ENCODE measurements at regions not wholly inside any gene's neighbourhood (a gene's known extent, or its start where the extent isn't known, plus 50 kb on each side); places are given as distances from the start of the nearest gene placed in this dataset.

GRCh38 chr2:118658596-118659198 is 188.8 kb downstream of the EN1 start:
- no peaks in the 10 kb centered on the region for H3K9me3 ChIP-seq (ENCODE audit: control insufficient read depth, low read length)
- no peak overlapping the region for H3K27ac ChIP-seq (ENCODE audit: low read length, poor library complexity, severe bottlenecking)
- H3K14ac ChIP-seq (ENCODE audit: low read length in 2 of 2): no peak overlapping the region
- no peak overlapping the region for H2AFZ ChIP-seq (ENCODE audit: low read depth, low read length)
- 68% methylated on average over 2 of the region's 3 CpGs for WGBS
- no peak overlapping the region for H2BK12ac ChIP-seq (ENCODE audit: low read length in 2 of 2)
- H2BK120ac ChIP-seq (ENCODE audit: low read depth, low read length): no peak overlapping the region
- H3K79me1 ChIP-seq (replicated peaks; ENCODE audit: low read length, poor library complexity, severe bottlenecking): no peaks in the 10 kb centered on the region
- no peaks in the 10 kb centered on the region for H3K27me3 ChIP-seq (ENCODE audit: control insufficient read depth in 1 of 2, insufficient read depth in 1 of 2, low read length in 2 of 2)
- H4K91ac ChIP-seq (ENCODE audit: low read length): no peak overlapping the region
- DNase-seq: no peak
- no peak overlapping the region for H4K8ac ChIP-seq (ENCODE audit: low read length)
- H3K36me3 ChIP-seq (ENCODE audit: control insufficient read depth in 1 of 2, insufficient read depth in 2 of 2, low read depth in 1 of 2, low read length in 2 of 2): no peaks in the 10 kb centered on the region
- H3K4me2 ChIP-seq (ENCODE audit: low read length, poor library complexity, severe bottlenecking): no peak overlapping the region
- no peak overlapping the region for H3K4me3 ChIP-seq (ENCODE audit: insufficient read depth in 1 of 2, low read depth in 1 of 2, low read length in 2 of 2)
- no peaks in the 10 kb centered on the region for H3K4me1 ChIP-seq (ENCODE audit: control insufficient read depth, insufficient read depth, low read depth, low read length)
- H2BK15ac ChIP-seq (ENCODE audit: low read depth, poor library complexity, severe bottlenecking): no peak overlapping the region
- no peak overlapping the region for H3K18ac ChIP-seq (ENCODE audit: low read depth in 1 of 2, low read length in 2 of 2)
- no peak overlapping the region for H3K23ac ChIP-seq (ENCODE audit: low read length in 2 of 2)
- no peak overlapping the region for H2AK5ac ChIP-seq (ENCODE audit: low read length, severe bottlenecking)
- no peak overlapping the region for H3K4ac ChIP-seq (ENCODE audit: low read depth in 1 of 2, low read length in 2 of 2)
- H2BK5ac ChIP-seq (ENCODE audit: low read depth, low read length, poor library complexity, severe bottlenecking): no peak overlapping the region
- H3K9ac ChIP-seq (ENCODE audit: low read length): no peak overlapping the region

- Histone ChIP-seq H3K23ac (ENCODE audit: low read length in 2 of 2) (no peak overlapping the region), H3K18ac (ENCODE audit: low read depth in 1 of 2, low read length in 2 of 2) (no peak overlapping the region), H2BK12ac (ENCODE audit: low read length in 2 of 2) (no peak overlapping the region), H3K27me3 (ENCODE audit: control insufficient read depth in 1 of 2, insufficient read depth in 1 of 2, low read length in 2 of 2) (no peaks in the 10 kb centered on the region), H2BK120ac (ENCODE audit: low read depth, low read length) (no peak overlapping the region), H2AK5ac (ENCODE audit: low read length, severe bottlenecking) (no peak overlapping the region), H3K27ac (ENCODE audit: low read length, poor library complexity, severe bottlenecking) (no peak overlapping the region), H3K9me3 (ENCODE audit: control insufficient read depth, low read length) (no peaks in the 10 kb centered on the region), H2BK5ac (ENCODE audit: low read depth, low read length, poor library complexity, severe bottlenecking) (no peak overlapping the region), H3K4me2 (ENCODE audit: low read length, poor library complexity, severe bottlenecking) (no peak overlapping the region), H3K4me1 (ENCODE audit: control insufficient read depth, insufficient read depth, low read depth, low read length) (no peaks in the 10 kb centered on the region), H2BK15ac (ENCODE audit: low read depth, poor library complexity, severe bottlenecking) (no peak overlapping the region), H3K4me3 (ENCODE audit: insufficient read depth in 1 of 2, low read depth in 1 of 2, low read length in 2 of 2) (no peak overlapping the region), H3K14ac (ENCODE audit: low read length in 2 of 2) (no peak overlapping the region), H3K9ac (ENCODE audit: low read length) (no peak overlapping the region), H2AFZ (ENCODE audit: low read depth, low read length) (no peak overlapping the region), H3K4ac (ENCODE audit: low read depth in 1 of 2, low read length in 2 of 2) (no peak overlapping the region), H3K79me1 (replicated peaks; ENCODE audit: low read length, poor library complexity, severe bottlenecking) (no peaks in the 10 kb centered on the region), H3K36me3 (ENCODE audit: control insufficient read depth in 1 of 2, insufficient read depth in 2 of 2, low read depth in 1 of 2, low read length in 2 of 2) (no peaks in the 10 kb centered on the region), H4K8ac (ENCODE audit: low read length) (no peak overlapping the region), H4K91ac (ENCODE audit: low read length) (no peak overlapping the region)
- no peak for DNase-seq
- 81% methylated on average over 2 of the region's 2 CpGs for WGBS
Observed at GRCh38 chr2:118657466-118657865, 190.0 kb downstream of the EN1 start.

- H3K18ac ChIP-seq (ENCODE audit: low read depth in 1 of 2, low read length in 2 of 2): no peak overlapping the region
- no peak overlapping the region for H4K8ac ChIP-seq (ENCODE audit: low read length)
- no peak overlapping the region for H2AK5ac ChIP-seq (ENCODE audit: low read length, severe bottlenecking)
- no peaks in the 10 kb centered on the region for H3K79me1 ChIP-seq (replicated peaks; ENCODE audit: low read length, poor library complexity, severe bottlenecking)
- H3K4me3 ChIP-seq (ENCODE audit: insufficient read depth in 1 of 2, low read depth in 1 of 2, low read length in 2 of 2): no peak overlapping the region
- H3K14ac ChIP-seq (ENCODE audit: low read length in 2 of 2): no peak overlapping the region
- no peak overlapping the region for H2BK5ac ChIP-seq (ENCODE audit: low read depth, low read length, poor library complexity, severe bottlenecking)
- H4K91ac ChIP-seq (ENCODE audit: low read length): no peak overlapping the region
- H3K23ac ChIP-seq (ENCODE audit: low read length in 2 of 2): no peak overlapping the region
- no peak for DNase-seq
- H3K4ac ChIP-seq (ENCODE audit: low read depth in 1 of 2, low read length in 2 of 2): no peak overlapping the region
- no peak overlapping the region for H3K27ac ChIP-seq (ENCODE audit: low read length, poor library complexity, severe bottlenecking)
- no peak overlapping the region for H2BK15ac ChIP-seq (ENCODE audit: low read depth, poor library complexity, severe bottlenecking)
- H2BK120ac ChIP-seq (ENCODE audit: low read depth, low read length): no peak overlapping the region
- no peak overlapping the region for H3K9ac ChIP-seq (ENCODE audit: low read length)
- H3K9me3 ChIP-seq (ENCODE audit: control insufficient read depth, low read length): peaks cover 20% of the 10 kb centered on the region
- no peak overlapping the region for H2BK12ac ChIP-seq (ENCODE audit: low read length in 2 of 2)
- no peaks in the 10 kb centered on the region for H3K27me3 ChIP-seq (ENCODE audit: control insufficient read depth in 1 of 2, insufficient read depth in 1 of 2, low read length in 2 of 2)
- H3K36me3 ChIP-seq (ENCODE audit: control insufficient read depth in 1 of 2, insufficient read depth in 2 of 2, low read depth in 1 of 2, low read length in 2 of 2): no peaks in the 10 kb centered on the region
- no peak overlapping the region for H2AFZ ChIP-seq (ENCODE audit: low read depth, low read length)
- H3K4me1 ChIP-seq (ENCODE audit: control insufficient read depth, insufficient read depth, low read depth, low read length): no peaks in the 10 kb centered on the region
- WGBS: 80% methylated on average over 1 of the region's 1 CpG
- no peak overlapping the region for H3K4me2 ChIP-seq (ENCODE audit: low read length, poor library complexity, severe bottlenecking)
Observed at GRCh38 chr2:118654945-118655344, 192.5 kb downstream of the EN1 start.

- Histone ChIP-seq H2BK15ac (ENCODE audit: low read depth, poor library complexity, severe bottlenecking) (no peak overlapping the region), H3K18ac (ENCODE audit: low read depth in 1 of 2, low read length in 2 of 2) (no peak overlapping the region), H3K9ac (ENCODE audit: low read length) (no peak overlapping the region), H3K4ac (ENCODE audit: low read depth in 1 of 2, low read length in 2 of 2) (no peak overlapping the region), H2BK5ac (ENCODE audit: low read depth, low read length, poor library complexity, severe bottlenecking) (no peak overlapping the region), H3K27ac (ENCODE audit: low read length, poor library complexity, severe bottlenecking) (no peak overlapping the region), H3K9me3 (ENCODE audit: control insufficient read depth, low read length) (peaks cover 23% of the 10 kb centered on the region), H2AFZ (ENCODE audit: low read depth, low read length) (no peak overlapping the region), H4K91ac (ENCODE audit: low read length) (no peak overlapping the region), H3K4me1 (ENCODE audit: control insufficient read depth, insufficient read depth, low read depth, low read length) (no peaks in the 10 kb centered on the region), H3K23ac (ENCODE audit: low read length in 2 of 2) (no peak overlapping the region), H4K8ac (ENCODE audit: low read length) (no peak overlapping the region), H2AK5ac (ENCODE audit: low read length, severe bottlenecking) (no peak overlapping the region), H3K14ac (ENCODE audit: low read length in 2 of 2) (no peak overlapping the region), H2BK12ac (ENCODE audit: low read length in 2 of 2) (no peak overlapping the region), H3K4me3 (ENCODE audit: insufficient read depth in 1 of 2, low read depth in 1 of 2, low read length in 2 of 2) (no peak overlapping the region), H2BK120ac (ENCODE audit: low read depth, low read length) (no peak overlapping the region), H3K4me2 (ENCODE audit: low read length, poor library complexity, severe bottlenecking) (no peak overlapping the region), H3K27me3 (ENCODE audit: control insufficient read depth in 1 of 2, insufficient read depth in 1 of 2, low read length in 2 of 2) (no peaks in the 10 kb centered on the region), H3K36me3 (ENCODE audit: control insufficient read depth in 1 of 2, insufficient read depth in 2 of 2, low read depth in 1 of 2, low read length in 2 of 2) (no peaks in the 10 kb centered on the region), H3K79me1 (replicated peaks; ENCODE audit: low read length, poor library complexity, severe bottlenecking) (no peaks in the 10 kb centered on the region)
- DNase-seq: no peak
Observed at GRCh38 chr2:118650327-118650726, 197.1 kb downstream of the EN1 start.
